ENCODE measurements at regions not wholly inside any gene's neighbourhood (a gene's known extent, or its start where the extent isn't known, plus 50 kb on each side); places are given as distances from the start of the nearest gene placed in this dataset.

- TF ChIP-seq EZH2 (IDR thresholded peaks at IDR 0.05; ENCODE audit: insufficient read depth, low read length) = no peak
- TF ChIP-seq, protein P1, sequence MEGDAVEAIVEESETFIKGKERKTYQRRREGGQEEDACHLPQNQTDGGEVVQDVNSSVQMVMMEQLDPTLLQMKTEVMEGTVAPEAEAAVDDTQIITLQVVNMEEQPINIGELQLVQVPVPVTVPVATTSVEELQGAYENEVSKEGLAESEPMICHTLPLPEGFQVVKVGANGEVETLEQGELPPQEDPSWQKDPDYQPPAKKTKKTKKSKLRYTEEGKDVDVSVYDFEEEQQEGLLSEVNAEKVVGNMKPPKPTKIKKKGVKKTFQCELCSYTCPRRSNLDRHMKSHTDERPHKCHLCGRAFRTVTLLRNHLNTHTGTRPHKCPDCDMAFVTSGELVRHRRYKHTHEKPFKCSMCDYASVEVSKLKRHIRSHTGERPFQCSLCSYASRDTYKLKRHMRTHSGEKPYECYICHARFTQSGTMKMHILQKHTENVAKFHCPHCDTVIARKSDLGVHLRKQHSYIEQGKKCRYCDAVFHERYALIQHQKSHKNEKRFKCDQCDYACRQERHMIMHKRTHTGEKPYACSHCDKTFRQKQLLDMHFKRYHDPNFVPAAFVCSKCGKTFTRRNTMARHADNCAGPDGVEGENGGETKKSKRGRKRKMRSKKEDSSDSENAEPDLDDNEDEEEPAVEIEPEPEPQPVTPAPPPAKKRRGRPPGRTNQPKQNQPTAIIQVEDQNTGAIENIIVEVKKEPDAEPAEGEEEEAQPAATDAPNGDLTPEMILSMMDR (IDR thresholded peaks at IDR 0.05; ENCODE audit: insufficient read depth, low read depth, low read length) = no peak
- Mint-ChIP-seq H3K27me3 (ENCODE audit: low read depth, unreplicated experiment) (peaks cover 35% of the 10 kb centered on the region), H3K27ac (ENCODE audit: unreplicated experiment) (no peak overlapping the region), H3K36me3 (ENCODE audit: low read depth, unreplicated experiment) (no peaks in the 10 kb centered on the region), H3K9me3 (ENCODE audit: unreplicated experiment) (peaks cover 2% of the 10 kb centered on the region), H3K4me1 (ENCODE audit: low read depth, unreplicated experiment) (no peaks in the 10 kb centered on the region), H3K4me3 (ENCODE audit: unreplicated experiment) (no peak overlapping the region)
- no peak for DNase-seq (ENCODE audit: low read depth)
- no peak for FAIRE-seq
- H3K79me2 ChIP-seq (ENCODE audit: insufficient read depth, low read length) = no peaks in the 10 kb centered on the region
- no peaks in the 10 kb centered on the region for H3K27me3 ChIP-seq (ENCODE audit: insufficient read depth, low read length)
- H3K4me3 ChIP-seq (ENCODE audit: insufficient read depth, low read depth, low read length) = no peak overlapping the region
- no peaks in the 10 kb centered on the region for H3K4me1 ChIP-seq (ENCODE audit: insufficient read depth, low read length)
- H3K27ac ChIP-seq (ENCODE audit: low read depth, low read length) = no peak overlapping the region
- H4K20me1 ChIP-seq (ENCODE audit: insufficient read depth, low read length) = no peaks in the 10 kb centered on the region
- no peak overlapping the region for H3K9ac ChIP-seq (ENCODE audit: low read length)
- H3K4me2 ChIP-seq (ENCODE audit: low read length) = no peak overlapping the region
- H2AFZ ChIP-seq (ENCODE audit: low read depth, low read length) = no peak overlapping the region
- H3K36me3 ChIP-seq (ENCODE audit: insufficient read depth, low read length) = no peaks in the 10 kb centered on the region
- H3K9me3 ChIP-seq (ENCODE audit: insufficient read depth, low read depth, low read length) = no peaks in the 10 kb centered on the region
Observed at GRCh38 chr6:40192516-40192915, 258.3 kb upstream of the MOCS1 start.

DNA sequence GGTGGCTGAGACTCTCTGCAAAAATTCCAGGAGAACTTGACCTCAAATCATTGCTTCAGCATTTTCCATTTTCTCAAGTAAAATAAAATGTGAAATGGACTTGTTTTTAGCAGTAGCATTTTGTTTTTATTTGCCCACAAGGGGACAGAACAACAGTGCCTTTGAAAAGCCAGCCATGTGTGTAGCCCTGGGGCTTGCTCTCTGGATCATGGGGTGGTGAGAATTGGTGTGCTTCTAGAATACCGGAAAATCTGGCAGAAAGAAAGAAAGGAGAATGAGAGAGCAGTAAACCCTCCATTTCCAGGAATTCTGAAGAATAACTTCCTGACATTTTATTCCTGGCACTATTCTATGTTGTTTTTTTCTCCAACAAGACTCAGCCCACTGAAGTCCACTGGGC, 254.7 kb upstream of the MOCS1 start:
- FAIRE-seq = no peak
- Mint-ChIP-seq H3K36me3 (ENCODE audit: low read depth, unreplicated experiment) (no peaks in the 10 kb centered on the region), H3K4me3 (ENCODE audit: unreplicated experiment) (no peak overlapping the region), H3K27ac (ENCODE audit: unreplicated experiment) (no peak overlapping the region), H3K9me3 (ENCODE audit: unreplicated experiment) (peaks cover 14% of the 10 kb centered on the region), H3K27me3 (ENCODE audit: low read depth, unreplicated experiment) (peaks cover 26% of the 10 kb centered on the region), H3K4me1 (ENCODE audit: low read depth, unreplicated experiment) (no peaks in the 10 kb centered on the region)
- TF ChIP-seq, protein P1 (IDR thresholded peaks at IDR 0.05; ENCODE audit: insufficient read depth, low read depth, low read length) = no peak
- no peak for TF ChIP-seq EZH2 (IDR thresholded peaks at IDR 0.05; ENCODE audit: insufficient read depth, low read length)
- Histone ChIP-seq H3K4me2 (ENCODE audit: low read length) (no peak overlapping the region), H3K36me3 (ENCODE audit: insufficient read depth, low read length) (no peaks in the 10 kb centered on the region), H3K9me3 (ENCODE audit: insufficient read depth, low read depth, low read length) (peaks cover 6% of the 10 kb centered on the region), H3K4me3 (ENCODE audit: insufficient read depth, low read depth, low read length) (no peak overlapping the region), H3K9ac (ENCODE audit: low read length) (no peak overlapping the region), H3K27me3 (ENCODE audit: insufficient read depth, low read length) (no peaks in the 10 kb centered on the region), H3K79me2 (ENCODE audit: insufficient read depth, low read length) (no peaks in the 10 kb centered on the region), H3K27ac (ENCODE audit: low read depth, low read length) (no peak overlapping the region), H2AFZ (ENCODE audit: low read depth, low read length) (no peak overlapping the region), H3K4me1 (ENCODE audit: insufficient read depth, low read length) (no peaks in the 10 kb centered on the region), H4K20me1 (ENCODE audit: insufficient read depth, low read length) (no peaks in the 10 kb centered on the region)
- DNase-seq (ENCODE audit: low read depth) = no peak

- no peak for FAIRE-seq
- no peaks in the 10 kb centered on the region for H3K27me3 ChIP-seq (ENCODE audit: insufficient read depth, low read length)
Observed at GRCh38 chr6:40187535-40188144, 253.4 kb upstream of the MOCS1 start.

More at GRCh38 chr6:40187535-40188144, 253.4 kb upstream of the MOCS1 start:
- Histone ChIP-seq H3K4me2 (ENCODE audit: low read length) (no peak overlapping the region), H3K79me2 (ENCODE audit: insufficient read depth, low read length) (no peaks in the 10 kb centered on the region), H3K27ac (ENCODE audit: low read depth, low read length) (no peak overlapping the region), H3K4me1 (ENCODE audit: insufficient read depth, low read length) (no peaks in the 10 kb centered on the region), H2AFZ (ENCODE audit: low read depth, low read length) (no peak overlapping the region), H3K36me3 (ENCODE audit: insufficient read depth, low read length) (no peaks in the 10 kb centered on the region), H3K4me3 (ENCODE audit: insufficient read depth, low read depth, low read length) (no peak overlapping the region), H3K9ac (ENCODE audit: low read length) (no peak overlapping the region), H4K20me1 (ENCODE audit: insufficient read depth, low read length) (no peaks in the 10 kb centered on the region), H3K9me3 (ENCODE audit: insufficient read depth, low read depth, low read length) (peaks cover 8% of the 10 kb centered on the region)
- no peaks in the 10 kb centered on the region for H3K4me1 Mint-ChIP-seq (ENCODE audit: low read depth, unreplicated experiment)
- H3K27me3 Mint-ChIP-seq (ENCODE audit: low read depth, unreplicated experiment) = peaks cover 22% of the 10 kb centered on the region
- H3K36me3 Mint-ChIP-seq (ENCODE audit: low read depth, unreplicated experiment) = no peaks in the 10 kb centered on the region
- no peak overlapping the region for H3K4me3 Mint-ChIP-seq (ENCODE audit: unreplicated experiment)
- TF ChIP-seq, protein P1 (IDR thresholded peaks at IDR 0.05; ENCODE audit: insufficient read depth, low read depth, low read length) = no peak
- no peak for DNase-seq (ENCODE audit: low read depth)
- peaks cover 24% of the 10 kb centered on the region for H3K9me3 Mint-ChIP-seq (ENCODE audit: unreplicated experiment)
- no peak overlapping the region for H3K27ac Mint-ChIP-seq (ENCODE audit: unreplicated experiment)

Data from astrocyte (in vitro differentiated cells and primary cell).